Peyer's patch (tissue), 4 donors: ENCODE measurements at regions not wholly inside any gene's neighbourhood (a gene's known extent, or its start where the extent isn't known, plus 50 kb on each side); places are given as distances from the start of the nearest gene placed in this dataset.

Experiments used
- DNase-seq, 3 donors: peaks; one replicate each; pipeline ENCODE4 v3.0.0-alpha.2; 2017 to 2019
- H3K27ac ChIP-seq, 4 donors: fragments of 200-600 bp; sonication (generic); one replicate each; pipeline ENCODE4 v1.5.1; 2016 to 2019
- H3K27me3 ChIP-seq, 2 donors: fragments of 200-600 bp; sonication (generic); one replicate each; pipeline ENCODE4 v1.5.1; 2019
- H3K36me3 ChIP-seq, 3 donors: fragments of 200-600 bp; sonication (generic); one replicate each; pipeline ENCODE4 v1.5.1; 2016 to 2019
- H3K4me1 ChIP-seq, 4 donors: fragments of 200-600 bp; sonication (generic); one replicate each; pipeline ENCODE4 v1.5.1; 2016 to 2019
- H3K4me3 ChIP-seq, 4 donors: fragments of 200-600 bp; sonication (generic); 1 replicate in 3 of 4; 2 replicates in 1 of 4; pipeline ENCODE4 v1.5.1; 2016 to 2019; ENCODE audit warnings: mild to moderate bottlenecking in 1 of 4
- H3K9me3 ChIP-seq, 4 donors: fragments of 200-600 bp; sonication (generic); one replicate each; pipeline ENCODE4 v1.5.1; 2016 to 2019; ENCODE audit warnings: mild to moderate bottlenecking in 1 of 4
- POLR2A ChIP-seq, 2 donors: fragments of 450-650 bp; IDR thresholded peaks; one replicate each; pipeline ENCODE4 v1.5.1; 2017; ENCODE audit warnings: antibody characterized with exemption in 2 of 2, mild to moderate bottlenecking in 2 of 2, moderate library complexity in 2 of 2
- TF ChIP-seq, protein P1 (sequence below), 6 experiments: fragments of 450-650 bp in 4 of 6; fragments of 200-600 bp in 2 of 6; sonication (generic) in 1 of 6; IDR thresholded peaks; one replicate each; pipeline ENCODE4 v1.5.1; 2017 to 2019; ENCODE audit warnings: antibody characterized with exemption in 6 of 6, mild to moderate bottlenecking in 3 of 6, moderate library complexity in 1 of 6

DNA sequence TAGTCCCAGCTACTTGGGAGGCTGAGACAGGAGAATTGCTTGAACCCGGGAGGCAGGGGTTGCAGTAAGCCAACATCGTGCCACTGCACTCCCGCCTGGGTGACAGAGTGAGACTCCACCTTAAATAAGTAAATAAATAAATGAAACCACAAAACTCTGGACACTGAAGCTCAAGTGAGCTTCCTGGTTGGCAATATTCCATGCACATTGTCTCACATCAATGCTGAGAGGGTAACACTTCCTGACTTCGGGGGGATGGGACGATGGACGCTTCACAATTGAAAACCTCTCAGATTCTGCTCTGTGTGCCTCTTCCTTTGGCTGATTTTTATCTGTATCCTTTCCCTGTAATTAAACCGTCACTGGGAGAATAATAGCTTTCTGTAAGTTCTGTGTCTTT, 70.0 kb upstream of the ZNF644 start:
- Histone ChIP-seq H3K27me3 (no peaks in the 10 kb centered on the region), H3K9me3 (peaks cover 0 to 5% (median 0%) of the 10 kb centered on the region in 4 donors), H3K36me3 (no peaks in the 10 kb centered on the region), H3K4me3 (no peak overlapping the region), H3K4me1 (no peaks in the 10 kb centered on the region), H3K27ac (no peak overlapping the region)
- DNase-seq = no peak
- no peak for TF ChIP-seq POLR2A (IDR thresholded peaks at IDR 0.05)
- TF ChIP-seq, protein P1, sequence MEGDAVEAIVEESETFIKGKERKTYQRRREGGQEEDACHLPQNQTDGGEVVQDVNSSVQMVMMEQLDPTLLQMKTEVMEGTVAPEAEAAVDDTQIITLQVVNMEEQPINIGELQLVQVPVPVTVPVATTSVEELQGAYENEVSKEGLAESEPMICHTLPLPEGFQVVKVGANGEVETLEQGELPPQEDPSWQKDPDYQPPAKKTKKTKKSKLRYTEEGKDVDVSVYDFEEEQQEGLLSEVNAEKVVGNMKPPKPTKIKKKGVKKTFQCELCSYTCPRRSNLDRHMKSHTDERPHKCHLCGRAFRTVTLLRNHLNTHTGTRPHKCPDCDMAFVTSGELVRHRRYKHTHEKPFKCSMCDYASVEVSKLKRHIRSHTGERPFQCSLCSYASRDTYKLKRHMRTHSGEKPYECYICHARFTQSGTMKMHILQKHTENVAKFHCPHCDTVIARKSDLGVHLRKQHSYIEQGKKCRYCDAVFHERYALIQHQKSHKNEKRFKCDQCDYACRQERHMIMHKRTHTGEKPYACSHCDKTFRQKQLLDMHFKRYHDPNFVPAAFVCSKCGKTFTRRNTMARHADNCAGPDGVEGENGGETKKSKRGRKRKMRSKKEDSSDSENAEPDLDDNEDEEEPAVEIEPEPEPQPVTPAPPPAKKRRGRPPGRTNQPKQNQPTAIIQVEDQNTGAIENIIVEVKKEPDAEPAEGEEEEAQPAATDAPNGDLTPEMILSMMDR (IDR thresholded peaks at IDR 0.05) = no peak

DNA sequence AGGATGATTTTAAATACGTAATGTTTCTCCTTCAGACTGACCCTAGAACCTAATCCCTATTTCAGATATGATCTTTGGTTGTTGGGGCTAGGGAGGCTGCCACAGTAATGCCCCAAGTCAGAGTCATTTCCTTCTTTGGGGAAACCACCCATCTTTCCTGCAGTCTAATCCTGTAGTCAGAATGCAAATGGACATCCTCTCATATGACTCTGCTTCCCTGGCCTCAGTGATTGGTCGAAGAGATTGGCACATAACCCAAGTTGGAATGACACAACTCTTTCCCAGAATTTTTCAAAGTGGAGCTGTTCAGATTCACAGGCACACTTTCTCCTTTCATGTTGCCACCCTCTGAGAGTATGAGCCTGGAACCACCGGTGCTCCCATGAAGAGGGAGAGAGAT, 58.8 kb upstream of the ZNF644 start:
- TF ChIP-seq POLR2A (IDR thresholded peaks at IDR 0.05) = no peak
- TF ChIP-seq, protein P1 (IDR thresholded peaks at IDR 0.05) = no peak
- Histone ChIP-seq H3K4me1 (no peaks in the 10 kb centered on the region), H3K27ac (no peak overlapping the region), H3K9me3 (no peaks in the 10 kb centered on the region), H3K36me3 (no peaks in the 10 kb centered on the region), H3K4me3 (no peak overlapping the region), H3K27me3 (no peaks in the 10 kb centered on the region)
- DNase-seq = no peak

DNA sequence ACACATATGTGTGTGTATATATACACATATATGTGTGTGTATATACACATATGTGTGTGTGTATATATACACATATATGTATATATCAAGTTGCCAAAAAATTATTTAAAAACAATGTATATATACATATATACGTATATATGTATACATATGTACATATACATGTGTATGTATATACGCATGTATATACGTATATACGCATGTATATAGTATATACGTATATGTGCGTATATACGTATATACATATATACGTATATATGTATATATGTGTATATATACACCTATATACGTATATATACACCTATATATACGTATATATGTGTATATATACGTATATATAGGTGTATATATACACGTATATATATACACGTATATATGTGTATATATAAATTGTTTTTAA, 57.0 kb upstream of the ZNF644 start:
- Histone ChIP-seq H3K4me3 (no peak overlapping the region), H3K4me1 (no peaks in the 10 kb centered on the region), H3K27me3 (no peaks in the 10 kb centered on the region), H3K9me3 (no peaks in the 10 kb centered on the region), H3K36me3 (no peaks in the 10 kb centered on the region), H3K27ac (no peak overlapping the region)
- no peak for DNase-seq
- TF ChIP-seq, protein P1 (IDR thresholded peaks at IDR 0.05) = no peak
- TF ChIP-seq POLR2A (IDR thresholded peaks at IDR 0.05) = no peak

DNA sequence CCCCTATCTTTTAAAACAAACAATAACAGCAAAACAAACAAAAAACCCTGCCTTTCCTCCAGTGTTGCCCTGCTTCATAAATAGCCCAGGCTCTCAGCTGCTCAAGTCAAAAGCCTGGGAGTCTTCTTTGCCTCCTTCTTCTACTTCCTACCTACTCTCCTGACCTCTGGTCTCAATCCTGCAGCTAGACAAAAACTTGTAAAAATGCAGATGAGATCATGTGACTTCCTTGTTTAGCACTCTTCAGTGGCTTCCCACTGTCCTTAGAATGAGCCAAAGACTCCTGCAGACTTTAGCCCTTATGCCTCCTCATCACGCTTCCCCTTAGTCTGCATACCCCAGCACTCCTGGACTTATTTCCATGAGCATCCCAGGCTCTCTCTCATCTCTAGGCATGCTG, 55.0 kb upstream of the ZNF644 start:
- Histone ChIP-seq H3K27me3 (no peaks in the 10 kb centered on the region), H3K4me1 (no peaks in the 10 kb centered on the region), H3K4me3 (no peak overlapping the region), H3K36me3 (no peaks in the 10 kb centered on the region), H3K9me3 (no peaks in the 10 kb centered on the region), H3K27ac (no peak overlapping the region)
- no peak for TF ChIP-seq POLR2A (IDR thresholded peaks at IDR 0.05)
- TF ChIP-seq, protein P1 (IDR thresholded peaks at IDR 0.05) = no peak
- DNase-seq = no peak

DNA sequence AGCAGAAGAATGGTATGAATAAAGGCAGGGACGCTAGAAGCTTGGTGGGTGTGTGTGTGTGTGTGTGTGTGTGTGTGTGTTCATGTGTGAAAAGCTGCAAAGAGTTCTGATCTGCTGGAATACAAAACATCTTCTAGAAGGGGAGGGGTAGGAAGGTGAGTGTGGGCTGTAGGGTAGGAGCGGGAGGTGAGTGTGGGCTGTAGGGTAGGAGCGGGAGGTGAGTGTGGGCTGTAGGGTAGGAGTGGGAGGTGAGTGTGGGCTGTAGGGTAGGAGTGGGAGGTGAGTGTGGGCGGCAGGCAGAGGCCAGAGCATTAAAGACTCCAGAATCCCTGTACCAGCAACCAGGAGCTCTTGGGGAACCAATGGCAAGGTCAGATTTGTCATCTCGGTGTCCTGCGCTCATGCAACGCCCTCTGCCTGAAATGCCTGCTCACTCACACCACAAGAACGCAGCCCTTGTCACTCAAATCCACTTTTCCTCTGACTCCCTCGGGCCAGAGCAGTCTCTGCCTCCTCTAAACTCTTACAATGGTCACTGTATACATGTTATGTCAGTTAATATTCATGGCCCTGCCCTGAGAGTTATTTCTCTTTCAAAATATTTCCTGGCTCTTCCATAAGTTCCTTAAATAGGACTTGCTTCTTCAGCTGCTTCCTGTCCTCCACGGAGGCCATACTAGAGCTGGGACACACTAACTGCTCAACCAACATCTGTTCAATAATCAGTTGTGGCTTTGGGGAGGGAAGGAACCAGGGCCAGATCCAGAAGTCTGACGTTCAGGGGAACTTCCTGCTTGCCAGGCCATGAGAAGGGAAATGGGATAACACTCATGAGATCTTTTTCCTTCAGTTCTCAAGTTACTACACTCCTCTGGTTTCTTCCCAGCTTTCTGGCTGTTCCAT, 53.6 kb upstream of the ZNF644 start:
- no peaks in the 10 kb centered on the region for H3K4me1 ChIP-seq
- TF ChIP-seq, protein P1 (IDR thresholded peaks at IDR 0.05) = no peak
- no peak for TF ChIP-seq POLR2A (IDR thresholded peaks at IDR 0.05)
- no peak for DNase-seq
- H3K36me3 ChIP-seq = no peaks in the 10 kb centered on the region
- no peaks in the 10 kb centered on the region for H3K27me3 ChIP-seq
- no peak overlapping the region for H3K4me3 ChIP-seq
- no peaks in the 10 kb centered on the region for H3K9me3 ChIP-seq
- no peak overlapping the region for H3K27ac ChIP-seq
